Adipocyte (in vitro differentiated cells): ENCODE measurements at regions not wholly inside any gene's neighbourhood (a gene's known extent, or its start where the extent isn't known, plus 50 kb on each side); places are given as distances from the start of the nearest gene placed in this dataset.
"Not testable (repeated sequence)": the region's sequence is repeated elsewhere in the genome, so short reads cannot be mapped to it uniquely, and the experiment has no call there.

ENCODE experiments used
- DNase-seq: peaks from one replicate; pipeline ENCODE4 v3.0.0-alpha.2; 2015; ENCODE audit warnings: low read depth
- H3K27me3 ChIP-seq: replicated peaks from 2 replicates; pipeline ENCODE4 v1.7.0; 2013; ENCODE audit warnings: mild to moderate bottlenecking, low read length, moderate library complexity; ENCODE audit not compliant: control insufficient read depth, insufficient read depth
- H3K36me3 ChIP-seq: 2 replicates; pipeline ENCODE4 v1.7.0; 2013; ENCODE audit warnings: low read length, mild to moderate bottlenecking, moderate library complexity; ENCODE audit not compliant: control insufficient read depth, insufficient read depth, severe bottlenecking
- H3K4me1 ChIP-seq: 2 replicates; pipeline ENCODE4 v1.7.0; 2013; ENCODE audit warnings: mild to moderate bottlenecking, low read length, moderate library complexity; ENCODE audit not compliant: control insufficient read depth, insufficient read depth
- H3K4me3 ChIP-seq: 2 replicates; pipeline ENCODE4 v1.7.0; 2013; ENCODE audit warnings: mild to moderate bottlenecking, low read length, moderate library complexity
- H3K9ac ChIP-seq: 2 replicates; pipeline ENCODE4 v1.7.0; 2013; ENCODE audit warnings: mild to moderate bottlenecking, low read length, moderate library complexity
- H3K9me3 ChIP-seq: 2 replicates; pipeline ENCODE4 v1.7.0; 2013; ENCODE audit warnings: mild to moderate bottlenecking, low read length, moderate library complexity; ENCODE audit not compliant: control insufficient read depth

- Histone ChIP-seq H3K9me3 (no peaks in the 10 kb centered on the region), H3K4me3 (no peak overlapping the region), H3K4me1 (no peaks in the 10 kb centered on the region), H3K27me3 (no peaks in the 10 kb centered on the region), H3K9ac (no peak overlapping the region), H3K36me3 (no peaks in the 10 kb centered on the region)
- DNase-seq: no peak
These were observed 285.4 kb downstream of the ACTR3B start for GRCh38 chr7:153044981-153045380.

GRCh38 chr7:153047079-153047959 lies 287.8 kb downstream of the ACTR3B start:
- Histone ChIP-seq H3K27me3 (no peaks in the 10 kb centered on the region), H3K4me1 (no peaks in the 10 kb centered on the region), H3K36me3 (no peaks in the 10 kb centered on the region), H3K9ac (no peak overlapping the region), H3K4me3 (no peak overlapping the region), H3K9me3 (no peaks in the 10 kb centered on the region)
- DNase-seq: no peak

- H3K4me3 ChIP-seq: no peak overlapping the region
- no peak for DNase-seq
- H3K36me3 ChIP-seq: no peaks in the 10 kb centered on the region
- no peaks in the 10 kb centered on the region for H3K27me3 ChIP-seq
- H3K9ac ChIP-seq: no peak overlapping the region
- H3K9me3 ChIP-seq: no peaks in the 10 kb centered on the region
- H3K4me1 ChIP-seq: no peaks in the 10 kb centered on the region
These were observed 292.7 kb downstream of the ACTR3B start for GRCh38 chr7:153052206-153052605.

- Histone ChIP-seq H3K27me3 (no peaks in the 10 kb centered on the region), H3K4me1 (no peaks in the 10 kb centered on the region), H3K4me3 (no peak overlapping the region), H3K9ac (no peak overlapping the region), H3K9me3 (peaks cover 9% of the 10 kb centered on the region), H3K36me3 (no peaks in the 10 kb centered on the region)
- no peak for DNase-seq
These were observed 302.5 kb downstream of the ACTR3B start for GRCh38 chr7:153061910-153062528.

- Histone ChIP-seq H3K4me3 (no peak overlapping the region), H3K4me1 (no peaks in the 10 kb centered on the region), H3K9ac (no peak overlapping the region), H3K9me3 (peaks cover 5% of the 10 kb centered on the region), H3K27me3 (no peaks in the 10 kb centered on the region), H3K36me3 (no peaks in the 10 kb centered on the region)
- no peak for DNase-seq
These were observed 305.5 kb downstream of the ACTR3B start for GRCh38 chr7:153065051-153065450.

- Histone ChIP-seq H3K9ac (no peak overlapping the region), H3K4me3 (no peak overlapping the region), H3K36me3 (no peaks in the 10 kb centered on the region), H3K27me3 (no peaks in the 10 kb centered on the region), H3K4me1 (no peaks in the 10 kb centered on the region), H3K9me3 (peaks cover 5% of the 10 kb centered on the region)
- no peak for DNase-seq
These were observed 307.2 kb downstream of the ACTR3B start for GRCh38 chr7:153066711-153067110.

GRCh38 chr7:153070141-153070540 lies 310.6 kb downstream of the ACTR3B start:
- Histone ChIP-seq H3K9me3 (peaks cover 5% of the 10 kb centered on the region), H3K36me3 (no peaks in the 10 kb centered on the region), H3K9ac (no peak overlapping the region), H3K4me3 (no peak overlapping the region), H3K27me3 (no peaks in the 10 kb centered on the region), H3K4me1 (no peaks in the 10 kb centered on the region)
- DNase-seq: no peak

- H3K27me3 ChIP-seq: no peaks in the 10 kb centered on the region
- no peaks in the 10 kb centered on the region for H3K4me1 ChIP-seq
- H3K9ac ChIP-seq: no peak overlapping the region
- no peaks in the 10 kb centered on the region for H3K9me3 ChIP-seq
- H3K4me3 ChIP-seq: no peak overlapping the region
- H3K36me3 ChIP-seq: no peaks in the 10 kb centered on the region
- DNase-seq: no peak
These were observed 313.3 kb downstream of the ACTR3B start for GRCh38 chr7:153072806-153073205.

- not testable (repeated sequence) for H3K9me3 ChIP-seq, H3K9ac ChIP-seq, H3K36me3 ChIP-seq, DNase-seq, H3K4me1 ChIP-seq, H3K27me3 ChIP-seq, H3K4me3 ChIP-seq
These were observed 316.7 kb downstream of the ACTR3B start for GRCh38 chr7:153076289-153076688.

- H3K36me3 ChIP-seq: no peaks in the 10 kb centered on the region
- no peak overlapping the region for H3K9ac ChIP-seq
- DNase-seq: no peak
- H3K4me1 ChIP-seq: no peaks in the 10 kb centered on the region
- H3K27me3 ChIP-seq: no peaks in the 10 kb centered on the region
- no peaks in the 10 kb centered on the region for H3K9me3 ChIP-seq
- H3K4me3 ChIP-seq: no peak overlapping the region
These were observed 321.9 kb downstream of the ACTR3B start for GRCh38 chr7:153081496-153081895.

- no peaks in the 10 kb centered on the region for H3K4me1 ChIP-seq
- no peak overlapping the region for H3K9ac ChIP-seq
- H3K36me3 ChIP-seq: no peaks in the 10 kb centered on the region
- no peaks in the 10 kb centered on the region for H3K9me3 ChIP-seq
- no peak for DNase-seq
- no peaks in the 10 kb centered on the region for H3K27me3 ChIP-seq
- H3K4me3 ChIP-seq: no peak overlapping the region
These were observed 324.7 kb downstream of the ACTR3B start for GRCh38 chr7:153084278-153084677.
